SK-N-MC (cell line): ENCODE measurements at regions not wholly inside any gene's neighbourhood (a gene's known extent, or its start where the extent isn't known, plus 50 kb on each side); places are given as distances from the start of the nearest gene placed in this dataset.

Experiments used
- EZH2 ChIP-seq: fragments of 200-600 bp; sonication (generic); IDR thresholded peaks from one replicate; pipeline ENCODE4 v1.6.1; 2017; ENCODE audit warnings: antibody characterized with exemption
- POLR2AphosphoS5 ChIP-seq: IDR thresholded peaks from 2 replicates; pipeline ENCODE4 v1.6.1; 2012; ENCODE audit warnings: mild to moderate bottlenecking, low read depth, low read length, borderline replicate concordance

DNA sequence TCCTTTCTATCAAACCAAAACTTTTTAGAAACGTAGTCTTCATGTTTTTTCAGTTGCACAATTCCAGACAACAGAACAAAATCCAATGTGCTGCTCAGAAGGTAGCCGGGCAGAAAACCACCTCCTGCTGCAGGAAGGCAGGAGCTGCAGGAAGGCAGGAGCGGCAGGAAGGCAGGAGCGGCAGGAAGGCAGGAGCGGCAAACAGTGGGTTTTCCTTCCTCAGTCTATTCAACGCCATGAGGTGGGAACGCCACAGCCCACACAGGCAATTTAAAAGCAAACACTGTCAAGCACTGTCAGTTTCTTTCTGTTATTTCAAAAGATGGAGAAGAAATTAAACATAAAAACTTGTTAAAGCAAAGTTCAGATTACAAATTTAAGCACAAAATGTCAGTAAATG lies 601.2 kb upstream of the SALL3 start:
- TF ChIP-seq EZH2, result no peak
- no peak for TF ChIP-seq POLR2AphosphoS5
